Peyer's patch (tissue), 4 donors: ENCODE measurements at regions not wholly inside any gene's neighbourhood (a gene's known extent, or its start where the extent isn't known, plus 50 kb on each side); places are given as distances from the start of the nearest gene placed in this dataset.

Source experiments
- POLR2A ChIP-seq, 2 donors: fragments of 450-650 bp; IDR thresholded peaks; one replicate each; pipeline ENCODE4 v1.5.1; 2017; ENCODE audit warnings: antibody characterized with exemption in 2 of 2, mild to moderate bottlenecking in 2 of 2, moderate library complexity in 2 of 2
- TF ChIP-seq, protein P1 (sequence below), 6 experiments: fragments of 450-650 bp in 4 of 6; fragments of 200-600 bp in 2 of 6; sonication (generic) in 1 of 6; IDR thresholded peaks; one replicate each; pipeline ENCODE4 v1.5.1; 2017 to 2019; ENCODE audit warnings: antibody characterized with exemption in 6 of 6, mild to moderate bottlenecking in 3 of 6, moderate library complexity in 1 of 6

DNA sequence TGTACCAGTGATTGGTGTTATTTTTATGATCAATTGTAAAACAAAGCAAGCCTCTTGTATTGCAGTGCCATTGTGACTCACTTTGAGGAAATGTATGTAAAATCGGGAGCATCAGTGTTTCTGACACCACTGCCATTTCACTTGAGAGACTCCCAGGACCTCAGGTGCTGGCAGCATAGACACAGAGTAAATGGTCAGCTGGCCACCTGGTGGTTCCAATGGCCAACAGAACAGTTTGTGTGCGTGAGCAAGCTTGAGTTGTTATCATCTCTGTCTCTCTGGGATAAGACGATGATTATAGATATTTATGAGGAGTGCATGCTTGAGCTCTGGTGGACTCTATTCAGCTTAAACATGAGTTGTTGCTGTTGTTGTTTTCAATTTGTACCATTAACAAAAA is 356.6 kb downstream of the GUCY2F start:
- TF ChIP-seq, protein P1, sequence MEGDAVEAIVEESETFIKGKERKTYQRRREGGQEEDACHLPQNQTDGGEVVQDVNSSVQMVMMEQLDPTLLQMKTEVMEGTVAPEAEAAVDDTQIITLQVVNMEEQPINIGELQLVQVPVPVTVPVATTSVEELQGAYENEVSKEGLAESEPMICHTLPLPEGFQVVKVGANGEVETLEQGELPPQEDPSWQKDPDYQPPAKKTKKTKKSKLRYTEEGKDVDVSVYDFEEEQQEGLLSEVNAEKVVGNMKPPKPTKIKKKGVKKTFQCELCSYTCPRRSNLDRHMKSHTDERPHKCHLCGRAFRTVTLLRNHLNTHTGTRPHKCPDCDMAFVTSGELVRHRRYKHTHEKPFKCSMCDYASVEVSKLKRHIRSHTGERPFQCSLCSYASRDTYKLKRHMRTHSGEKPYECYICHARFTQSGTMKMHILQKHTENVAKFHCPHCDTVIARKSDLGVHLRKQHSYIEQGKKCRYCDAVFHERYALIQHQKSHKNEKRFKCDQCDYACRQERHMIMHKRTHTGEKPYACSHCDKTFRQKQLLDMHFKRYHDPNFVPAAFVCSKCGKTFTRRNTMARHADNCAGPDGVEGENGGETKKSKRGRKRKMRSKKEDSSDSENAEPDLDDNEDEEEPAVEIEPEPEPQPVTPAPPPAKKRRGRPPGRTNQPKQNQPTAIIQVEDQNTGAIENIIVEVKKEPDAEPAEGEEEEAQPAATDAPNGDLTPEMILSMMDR (IDR thresholded peaks at IDR 0.05): no peak
- TF ChIP-seq POLR2A (IDR thresholded peaks at IDR 0.05): no peak
